WTC11 (cell line): ENCODE measurements at regions not wholly inside any gene's neighbourhood (a gene's known extent, or its start where the extent isn't known, plus 50 kb on each side); places are given as distances from the start of the nearest gene placed in this dataset.

Experiments
- CBFB ChIP-seq: sonication (generic); formaldehyde crosslinking; IDR thresholded peaks from 2 replicates; pipeline ENCODE4 v1.8.1; 2022; ENCODE audit warnings: mild to moderate bottlenecking, low read depth, missing genetic modification reagents
- ELF4 ChIP-seq: sonication (generic); formaldehyde crosslinking; IDR thresholded peaks from 2 replicates; pipeline ENCODE4 v1.8.1; 2022; ENCODE audit warnings: low read depth, mild to moderate bottlenecking, moderate library complexity, missing genetic modification reagents
- MXD4 ChIP-seq: fragments of 250-450 bp; sonication (Bioruptor Pico); IDR thresholded peaks from 2 replicates; pipeline ENCODE4 v1.8.0; 2021; ENCODE audit warnings: mild to moderate bottlenecking, moderate library complexity, borderline replicate concordance
- SP1 ChIP-seq: sonication (generic); formaldehyde crosslinking; conservative IDR thresholded peaks from 2 replicates; pipeline ENCODE4 v1.8.1; 2022; ENCODE audit warnings: missing genetic modification reagents
- ZNF232 ChIP-seq: sonication (generic); formaldehyde crosslinking; IDR thresholded peaks from 2 replicates; pipeline ENCODE4 v1.8.0; 2022; ENCODE audit warnings: mild to moderate bottlenecking, missing genetic modification reagents
- TF ChIP-seq, protein P1 (sequence below): fragments of 200-600 bp; IDR thresholded peaks from 2 replicates; pipeline ENCODE4 v1.8.0; 2022; ENCODE audit warnings: antibody characterized with exemption
- TF ChIP-seq, protein P2 (sequence below): sonication (generic); formaldehyde crosslinking; IDR thresholded peaks from 2 replicates; pipeline ENCODE4 v1.8.0; 2022; ENCODE audit warnings: mild to moderate bottlenecking, missing genetic modification reagents

DNA sequence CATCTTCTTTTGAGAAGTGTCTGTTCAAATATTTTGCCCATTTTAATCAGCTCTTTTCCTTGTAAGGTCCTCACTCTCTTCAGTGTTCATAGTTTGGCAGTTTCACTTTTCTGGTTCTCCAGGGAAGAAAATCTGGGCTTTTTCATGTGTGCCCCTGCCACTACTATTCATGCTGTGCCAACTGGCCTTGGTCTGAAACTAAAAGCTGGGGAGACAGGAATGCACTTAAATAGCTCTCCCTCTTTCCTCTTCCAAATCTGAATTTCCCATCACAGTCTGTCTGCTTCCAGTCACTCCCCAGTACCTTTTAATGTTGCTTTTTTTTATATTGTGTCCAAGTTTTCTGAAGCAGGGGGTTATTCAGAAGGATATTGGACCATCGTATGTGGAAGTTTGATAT, 574.3 kb upstream of the POU3F3 start:
- TF ChIP-seq, protein P1, sequence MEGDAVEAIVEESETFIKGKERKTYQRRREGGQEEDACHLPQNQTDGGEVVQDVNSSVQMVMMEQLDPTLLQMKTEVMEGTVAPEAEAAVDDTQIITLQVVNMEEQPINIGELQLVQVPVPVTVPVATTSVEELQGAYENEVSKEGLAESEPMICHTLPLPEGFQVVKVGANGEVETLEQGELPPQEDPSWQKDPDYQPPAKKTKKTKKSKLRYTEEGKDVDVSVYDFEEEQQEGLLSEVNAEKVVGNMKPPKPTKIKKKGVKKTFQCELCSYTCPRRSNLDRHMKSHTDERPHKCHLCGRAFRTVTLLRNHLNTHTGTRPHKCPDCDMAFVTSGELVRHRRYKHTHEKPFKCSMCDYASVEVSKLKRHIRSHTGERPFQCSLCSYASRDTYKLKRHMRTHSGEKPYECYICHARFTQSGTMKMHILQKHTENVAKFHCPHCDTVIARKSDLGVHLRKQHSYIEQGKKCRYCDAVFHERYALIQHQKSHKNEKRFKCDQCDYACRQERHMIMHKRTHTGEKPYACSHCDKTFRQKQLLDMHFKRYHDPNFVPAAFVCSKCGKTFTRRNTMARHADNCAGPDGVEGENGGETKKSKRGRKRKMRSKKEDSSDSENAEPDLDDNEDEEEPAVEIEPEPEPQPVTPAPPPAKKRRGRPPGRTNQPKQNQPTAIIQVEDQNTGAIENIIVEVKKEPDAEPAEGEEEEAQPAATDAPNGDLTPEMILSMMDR: no peak
- no peak for TF ChIP-seq ELF4 (CRISPR knock-in tag)
- no peak for TF ChIP-seq SP1 (CRISPR knock-in tag)
- no peak for TF ChIP-seq ZNF232 (CRISPR knock-in tag)
- no peak for TF ChIP-seq MXD4
- TF ChIP-seq CBFB: no peak
- TF ChIP-seq, protein P2, sequence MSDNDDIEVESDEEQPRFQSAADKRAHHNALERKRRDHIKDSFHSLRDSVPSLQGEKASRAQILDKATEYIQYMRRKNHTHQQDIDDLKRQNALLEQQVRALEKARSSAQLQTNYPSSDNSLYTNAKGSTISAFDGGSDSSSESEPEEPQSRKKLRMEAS (CRISPR knock-in tag): no peak
